GM12872 (cell line): ENCODE measurements at regions not wholly inside any gene's neighbourhood (a gene's known extent, or its start where the extent isn't known, plus 50 kb on each side); places are given as distances from the start of the nearest gene placed in this dataset.

Source experiments
- CTCF ChIP-seq: IDR thresholded peaks from 3 replicates; pipeline ENCODE4 v1.5.1; 2011; ENCODE audit warnings: low read depth, mild to moderate bottlenecking, low read length, moderate library complexity; ENCODE audit not compliant: insufficient read depth

DNA sequence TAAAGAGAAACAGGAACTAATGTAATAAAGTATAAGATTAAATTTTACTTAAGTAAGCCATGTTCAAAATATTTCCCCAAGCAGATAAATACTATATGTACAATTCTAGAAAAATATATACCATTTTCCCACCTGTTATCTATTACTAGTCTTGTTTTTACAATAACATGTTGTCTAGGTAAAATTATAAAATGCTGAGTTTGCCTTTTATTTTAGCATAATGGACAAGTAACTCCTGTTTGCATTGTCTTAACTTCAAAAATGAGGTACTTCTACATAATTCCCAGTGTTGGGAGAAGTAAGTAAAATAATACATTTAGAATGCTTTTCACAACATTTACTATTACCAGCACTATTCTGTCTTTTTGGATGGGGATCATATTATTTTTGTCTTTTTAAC lies 800.5 kb downstream of the SLITRK6 start:
- TF ChIP-seq CTCF = no peak

- no peak for TF ChIP-seq CTCF
Observed at GRCh38 chr13:84997858-84998257, 801.4 kb downstream of the SLITRK6 start.

- TF ChIP-seq CTCF = no peak
Observed at GRCh38 chr13:84994582-84994981, 804.6 kb downstream of the SLITRK6 start.

DNA sequence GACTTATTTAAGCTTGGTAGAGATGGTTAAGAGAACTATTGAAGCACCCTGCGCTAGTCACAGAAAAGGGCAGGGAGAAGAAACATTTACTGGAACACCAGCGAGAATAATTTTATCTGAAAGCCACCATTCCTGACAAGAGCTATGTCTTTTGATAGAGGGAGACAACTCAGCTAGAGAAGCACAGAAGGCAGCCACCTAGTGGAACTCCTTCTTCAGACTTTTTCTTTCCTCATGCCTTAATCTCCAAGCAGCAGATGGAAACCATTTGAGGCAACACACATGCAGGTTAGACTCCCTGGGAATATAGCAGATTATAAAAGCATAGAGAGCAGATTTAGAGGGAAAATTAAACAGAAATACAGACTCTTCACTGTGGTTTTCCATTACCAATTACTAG lies 813.4 kb downstream of the SLITRK6 start:
- TF ChIP-seq CTCF = no peak

- no peak for TF ChIP-seq CTCF
Observed at GRCh38 chr13:84983321-84983720, 815.9 kb downstream of the SLITRK6 start.

DNA sequence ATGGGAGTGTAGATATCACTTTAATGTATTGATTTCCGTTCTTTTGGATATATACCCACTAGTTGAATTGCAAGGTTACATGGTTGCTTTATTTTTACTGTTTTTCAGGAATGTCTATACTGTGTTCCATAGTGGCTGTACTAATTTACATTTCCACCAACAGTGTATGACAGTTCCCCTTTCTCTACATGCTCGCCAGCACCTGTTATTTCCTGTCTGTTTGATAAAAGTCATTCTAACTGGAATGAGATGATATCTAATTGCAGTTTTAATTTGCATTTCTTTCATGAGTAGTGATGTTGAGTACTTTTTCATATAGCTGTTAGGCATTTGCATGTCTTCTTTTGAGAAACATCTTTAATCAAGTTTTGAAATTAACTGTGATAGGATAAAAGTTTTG lies 818.6 kb downstream of the SLITRK6 start:
- no peak for TF ChIP-seq CTCF

- TF ChIP-seq CTCF = no peak
Observed at GRCh38 chr13:84978851-84979250, 820.4 kb downstream of the SLITRK6 start.

GRCh38 chr13:84973661-84974060 lies 825.6 kb downstream of the SLITRK6 start:
- TF ChIP-seq CTCF = no peak
